ENCODE measurements at regions not wholly inside any gene's neighbourhood (a gene's known extent, or its start where the extent isn't known, plus 50 kb on each side); places are given as distances from the start of the nearest gene placed in this dataset.

DNA sequence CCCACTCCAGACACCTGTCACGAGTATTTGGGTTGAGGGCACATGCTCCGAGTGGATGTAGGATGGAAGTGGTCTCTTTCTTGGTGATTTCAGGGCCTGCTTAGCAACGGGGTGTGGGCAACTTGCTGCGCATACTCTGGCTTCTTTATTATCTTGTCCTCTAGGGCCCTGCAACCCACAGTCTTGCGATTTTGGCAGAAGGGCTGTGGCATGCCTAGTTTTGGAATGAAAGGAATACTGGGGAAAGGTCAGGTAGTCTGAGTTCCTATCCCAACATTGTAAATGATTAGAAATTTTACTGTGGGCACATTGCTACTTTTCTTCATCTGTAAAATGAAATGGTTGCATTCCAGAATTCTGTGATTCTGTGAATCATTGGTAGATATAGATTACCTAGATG is 74.3 kb downstream of the ACTBL2 start:
- Mint-ChIP-seq H3K4me1 (ENCODE audit: low read depth) (no peaks in the 10 kb centered on the region), H3K27ac (no peak overlapping the region), H3K4me3 (no peak overlapping the region), H3K27me3 (peaks cover 7% of the 10 kb centered on the region), H3K9me3 (no peaks in the 10 kb centered on the region), H3K36me3 (ENCODE audit: low read depth) (no peaks in the 10 kb centered on the region)
- no peak for DNase-seq

DNA sequence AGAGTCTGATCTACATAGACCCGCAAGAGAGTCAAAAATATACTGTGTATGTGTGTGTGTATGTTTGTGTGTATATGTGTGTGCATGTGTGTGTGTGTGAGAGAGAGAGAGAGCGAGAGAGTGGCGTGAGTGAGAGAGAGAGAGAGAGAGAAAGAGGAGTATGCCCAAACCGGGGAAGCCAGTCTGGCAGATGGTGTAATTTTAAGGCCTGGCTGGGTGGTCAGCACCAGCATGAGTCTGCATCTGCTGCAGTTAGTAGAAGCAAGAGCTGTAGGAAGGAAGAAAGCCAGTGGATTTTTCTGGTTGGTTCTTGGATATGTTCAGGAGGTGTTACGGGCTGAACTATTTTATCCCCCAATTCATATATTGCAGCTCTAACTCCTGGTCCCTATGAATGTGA is 75.2 kb downstream of the ACTBL2 start:
- Mint-ChIP-seq H3K4me3 (no peak overlapping the region), H3K9me3 (no peaks in the 10 kb centered on the region), H3K27ac (no peak overlapping the region), H3K4me1 (ENCODE audit: low read depth) (no peaks in the 10 kb centered on the region), H3K36me3 (ENCODE audit: low read depth) (no peaks in the 10 kb centered on the region), H3K27me3 (peaks cover 8% of the 10 kb centered on the region)
- DNase-seq, result no peak

DNA sequence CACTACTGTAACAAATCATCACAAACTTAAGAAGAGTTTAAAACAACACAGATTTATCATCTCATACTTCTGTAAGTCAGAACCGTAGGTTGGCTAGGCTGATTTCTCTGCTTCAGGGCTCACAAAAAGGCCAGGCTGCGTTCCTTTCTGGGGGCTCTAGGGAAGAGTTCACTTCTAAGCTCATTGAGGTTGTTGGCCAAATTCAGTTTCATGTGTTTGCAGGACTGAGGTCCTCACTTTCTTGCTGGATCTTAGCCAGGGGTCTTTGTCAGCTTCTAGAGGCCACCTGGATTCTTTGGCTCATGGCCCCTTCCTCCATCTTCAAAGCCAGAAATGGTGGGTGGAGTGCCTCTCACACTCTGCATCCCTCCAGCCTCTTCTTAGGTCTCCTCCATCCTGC is 76.0 kb downstream of the ACTBL2 start:
- no peak for DNase-seq
- no peaks in the 10 kb centered on the region for H3K9me3 Mint-ChIP-seq
- H3K27ac Mint-ChIP-seq, result no peak overlapping the region
- no peaks in the 10 kb centered on the region for H3K36me3 Mint-ChIP-seq (ENCODE audit: low read depth)
- peaks cover 8% of the 10 kb centered on the region for H3K27me3 Mint-ChIP-seq
- H3K4me1 Mint-ChIP-seq (ENCODE audit: low read depth), result no peaks in the 10 kb centered on the region
- H3K4me3 Mint-ChIP-seq, result no peak overlapping the region

GRCh38 chr5:57405984-57406383 is 76.6 kb downstream of the ACTBL2 start:
- no peak overlapping the region for H3K27ac Mint-ChIP-seq
- H3K27me3 Mint-ChIP-seq, result peaks cover 8% of the 10 kb centered on the region
- no peak for DNase-seq
- no peaks in the 10 kb centered on the region for H3K4me1 Mint-ChIP-seq (ENCODE audit: low read depth)
- no peaks in the 10 kb centered on the region for H3K36me3 Mint-ChIP-seq (ENCODE audit: low read depth)
- H3K9me3 Mint-ChIP-seq, result no peaks in the 10 kb centered on the region
- no peak overlapping the region for H3K4me3 Mint-ChIP-seq

GRCh38 chr5:57402761-57403160 is 79.8 kb downstream of the ACTBL2 start:
- no peak for DNase-seq
- no peak overlapping the region for H3K27ac Mint-ChIP-seq
- no peaks in the 10 kb centered on the region for H3K4me1 Mint-ChIP-seq (ENCODE audit: low read depth)
- H3K4me3 Mint-ChIP-seq, result no peak overlapping the region
- no peaks in the 10 kb centered on the region for H3K36me3 Mint-ChIP-seq (ENCODE audit: low read depth)
- H3K9me3 Mint-ChIP-seq, result no peaks in the 10 kb centered on the region
- peaks cover 13% of the 10 kb centered on the region for H3K27me3 Mint-ChIP-seq

GRCh38 chr5:57402348-57402747 is 80.3 kb downstream of the ACTBL2 start:
- H3K9me3 Mint-ChIP-seq, result no peaks in the 10 kb centered on the region
- no peak overlapping the region for H3K4me3 Mint-ChIP-seq
- no peak overlapping the region for H3K27ac Mint-ChIP-seq

DNA sequence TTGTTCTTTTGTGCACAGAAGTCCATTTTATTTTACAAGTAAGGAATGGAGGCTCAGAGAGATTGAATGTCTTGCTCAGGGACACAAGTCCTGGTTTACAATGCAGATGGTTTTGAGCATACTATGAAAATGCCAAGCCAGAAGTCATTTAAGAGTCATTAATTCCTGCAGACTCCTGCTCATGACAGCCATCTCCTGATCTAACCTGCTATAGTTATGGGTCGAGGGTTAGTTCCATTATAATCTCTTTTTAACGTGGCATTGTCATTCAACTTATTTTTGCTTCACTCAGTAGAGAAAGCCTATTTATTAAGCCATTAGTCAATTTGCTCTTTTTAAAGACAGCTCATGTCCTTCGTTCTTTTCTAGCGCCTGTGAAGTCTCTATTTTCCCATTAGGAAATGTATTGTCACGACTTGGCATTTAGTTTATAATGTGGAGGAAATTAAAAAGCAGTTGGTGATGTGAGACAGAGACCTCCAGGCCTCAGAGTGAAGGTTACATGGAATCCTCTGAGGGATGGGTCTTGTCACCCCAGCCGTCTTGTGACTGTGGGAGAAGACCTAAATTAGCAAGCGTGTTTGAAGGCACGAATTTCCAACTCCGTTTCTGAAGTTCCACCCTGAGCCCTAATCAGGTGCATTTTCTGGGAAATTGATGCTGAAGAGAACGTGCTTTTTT is 84.1 kb downstream of the ACTBL2 start:
- H3K27me3 Mint-ChIP-seq, result peaks cover 12% of the 10 kb centered on the region
- H3K36me3 Mint-ChIP-seq (ENCODE audit: low read depth), result no peaks in the 10 kb centered on the region
- no peak overlapping the region for H3K27ac Mint-ChIP-seq
- no peak overlapping the region for H3K4me3 Mint-ChIP-seq
- no peaks in the 10 kb centered on the region for H3K4me1 Mint-ChIP-seq (ENCODE audit: low read depth)
- no peak for DNase-seq
- H3K9me3 Mint-ChIP-seq, result no peaks in the 10 kb centered on the region

More at GRCh38 chr5:57402348-57402747, 80.3 kb downstream of the ACTBL2 start:
- H3K27me3 Mint-ChIP-seq, result peaks cover 13% of the 10 kb centered on the region
- no peaks in the 10 kb centered on the region for H3K4me1 Mint-ChIP-seq (ENCODE audit: low read depth)
- no peak for DNase-seq
- no peaks in the 10 kb centered on the region for H3K36me3 Mint-ChIP-seq (ENCODE audit: low read depth)

DNA sequence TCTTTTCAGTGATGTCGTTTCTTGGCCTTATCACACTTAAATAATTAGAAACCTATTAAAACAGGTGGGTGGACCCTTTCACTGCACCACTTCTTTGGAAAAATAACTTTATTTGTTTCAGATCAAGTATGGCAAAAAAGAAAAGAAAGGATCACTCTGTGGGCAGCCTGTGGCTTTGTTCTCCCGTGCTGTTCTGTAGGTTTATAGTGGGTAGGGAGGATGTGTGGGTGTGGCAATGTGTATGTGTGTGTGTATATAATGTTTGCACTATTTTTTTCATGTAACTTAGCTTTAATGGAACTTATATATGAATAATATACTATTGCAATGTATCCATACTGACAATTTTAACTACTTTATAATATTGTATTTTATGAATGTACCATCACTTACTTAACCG is 85.9 kb downstream of the ACTBL2 start:
- H3K27ac Mint-ChIP-seq, result no peak overlapping the region
- no peak overlapping the region for H3K4me3 Mint-ChIP-seq
- no peaks in the 10 kb centered on the region for H3K9me3 Mint-ChIP-seq
- H3K4me1 Mint-ChIP-seq (ENCODE audit: low read depth), result no peaks in the 10 kb centered on the region
- no peak for DNase-seq
- H3K27me3 Mint-ChIP-seq, result peaks cover 8% of the 10 kb centered on the region
- no peaks in the 10 kb centered on the region for H3K36me3 Mint-ChIP-seq (ENCODE audit: low read depth)

DNA sequence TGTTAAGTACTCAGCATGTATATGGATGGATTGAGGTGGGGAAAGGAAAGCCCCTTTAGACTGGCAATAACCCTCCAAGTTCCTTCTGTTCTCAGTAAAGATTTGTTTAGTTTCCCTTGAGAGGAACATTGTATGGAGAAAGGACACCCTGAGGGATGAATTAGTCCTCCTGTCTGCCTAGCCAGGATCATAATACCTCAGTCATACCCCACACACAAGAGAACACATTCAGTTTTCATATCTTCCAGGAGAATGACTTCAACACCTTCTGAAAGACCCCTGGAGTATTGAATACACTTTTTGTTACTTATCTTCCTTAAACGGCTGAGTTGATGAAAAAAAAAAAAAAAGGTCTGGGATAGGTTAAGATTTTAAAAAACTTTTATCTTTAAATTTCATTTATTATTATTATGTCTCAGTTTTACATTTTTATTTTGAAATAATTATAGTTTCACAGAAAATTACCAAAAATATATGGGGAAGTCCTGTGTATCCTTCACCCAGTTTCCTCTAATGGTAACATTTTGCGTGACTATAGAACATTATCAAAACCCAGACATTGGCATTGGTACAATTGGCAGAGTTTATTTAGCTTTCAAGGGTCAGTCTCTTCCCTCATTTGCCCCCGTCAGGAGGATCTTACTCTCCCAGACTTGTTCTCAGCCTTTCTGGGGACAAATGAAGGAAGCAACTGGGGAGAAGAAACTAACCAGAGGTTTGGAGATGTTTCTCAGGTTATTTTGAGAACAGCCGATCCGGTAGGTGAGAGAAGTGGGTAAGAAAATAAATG is 88.0 kb downstream of the ACTBL2 start:
- Mint-ChIP-seq H3K36me3 (ENCODE audit: low read depth) (no peaks in the 10 kb centered on the region), H3K4me1 (ENCODE audit: low read depth) (no peaks in the 10 kb centered on the region), H3K4me3 (no peak overlapping the region), H3K27ac (no peak overlapping the region), H3K27me3 (peaks cover 4% of the 10 kb centered on the region), H3K9me3 (peaks cover 1% of the 10 kb centered on the region)
- no peak for DNase-seq

GRCh38 chr5:57386958-57387357 is 95.7 kb downstream of the ACTBL2 start:
- no peak for DNase-seq
- H3K9me3 Mint-ChIP-seq, result peaks cover 1% of the 10 kb centered on the region
- H3K36me3 Mint-ChIP-seq (ENCODE audit: low read depth), result no peaks in the 10 kb centered on the region
- H3K4me1 Mint-ChIP-seq (ENCODE audit: low read depth), result peaks cover 12% of the 10 kb centered on the region
- no peak overlapping the region for H3K4me3 Mint-ChIP-seq
- H3K27ac Mint-ChIP-seq, result no peak overlapping the region
- H3K27me3 Mint-ChIP-seq, result peaks cover 3% of the 10 kb centered on the region

GRCh38 chr5:57383093-57383861 is 99.3 kb downstream of the ACTBL2 start:
- Mint-ChIP-seq H3K9me3 (no peaks in the 10 kb centered on the region), H3K4me3 (no peak overlapping the region), H3K4me1 (ENCODE audit: low read depth) (peaks cover 12% of the 10 kb centered on the region), H3K36me3 (ENCODE audit: low read depth) (no peaks in the 10 kb centered on the region), H3K27me3 (peaks cover 7% of the 10 kb centered on the region), H3K27ac (peak overlapping the region; percentile 51)
- DNase-seq, result no peak

DNA sequence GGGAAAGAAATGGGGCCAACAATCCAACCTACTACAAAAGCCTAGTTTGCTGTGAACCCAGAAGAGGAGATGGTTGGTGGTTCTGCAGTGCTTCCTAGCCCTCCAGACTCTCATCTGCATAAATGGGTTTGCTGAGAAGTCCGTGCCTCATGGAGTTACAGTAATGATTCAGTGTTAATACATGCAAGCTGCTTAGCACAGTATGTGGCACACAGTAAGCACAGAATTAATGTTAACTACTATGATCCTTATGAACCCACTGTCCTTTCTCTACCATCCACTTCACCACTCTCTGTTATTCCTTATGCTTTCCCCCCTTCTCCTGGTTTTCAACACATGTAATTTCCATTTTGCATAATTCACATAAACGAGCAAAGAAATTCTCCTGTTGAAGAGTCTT is 100.0 kb downstream of the ACTBL2 start:
- Mint-ChIP-seq H3K4me3 (no peak overlapping the region), H3K36me3 (ENCODE audit: low read depth) (no peaks in the 10 kb centered on the region), H3K4me1 (ENCODE audit: low read depth) (peaks cover 12% of the 10 kb centered on the region), H3K9me3 (no peaks in the 10 kb centered on the region), H3K27me3 (peaks cover 7% of the 10 kb centered on the region), H3K27ac (no peak overlapping the region)
- no peak for DNase-seq

DNA sequence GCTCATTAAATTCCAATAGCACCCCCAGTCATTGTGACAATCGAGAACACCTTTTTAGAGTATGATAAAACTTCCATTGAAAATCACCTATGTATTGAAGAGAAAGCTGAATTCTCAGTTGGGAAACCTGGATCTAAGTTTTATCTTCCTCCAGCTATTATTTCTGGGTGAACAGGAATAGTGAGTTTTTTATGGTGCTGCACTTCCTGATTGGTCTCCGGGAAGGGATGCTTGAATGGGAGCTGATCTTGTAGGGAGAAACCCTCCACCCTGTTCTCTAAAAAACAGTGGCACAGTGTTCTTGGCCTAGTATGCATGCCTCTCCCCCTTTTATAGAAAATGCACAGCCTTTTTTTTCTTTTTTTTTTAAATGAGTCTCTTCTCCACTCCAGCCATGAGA is 112.2 kb downstream of the ACTBL2 start:
- H3K9me3 Mint-ChIP-seq, result no peaks in the 10 kb centered on the region
- no peak overlapping the region for H3K27ac Mint-ChIP-seq
- DNase-seq, result no peak
- peaks cover 14% of the 10 kb centered on the region for H3K27me3 Mint-ChIP-seq
- H3K4me1 Mint-ChIP-seq (ENCODE audit: low read depth), result no peaks in the 10 kb centered on the region
- H3K36me3 Mint-ChIP-seq (ENCODE audit: low read depth), result no peaks in the 10 kb centered on the region
- no peak overlapping the region for H3K4me3 Mint-ChIP-seq

DNA sequence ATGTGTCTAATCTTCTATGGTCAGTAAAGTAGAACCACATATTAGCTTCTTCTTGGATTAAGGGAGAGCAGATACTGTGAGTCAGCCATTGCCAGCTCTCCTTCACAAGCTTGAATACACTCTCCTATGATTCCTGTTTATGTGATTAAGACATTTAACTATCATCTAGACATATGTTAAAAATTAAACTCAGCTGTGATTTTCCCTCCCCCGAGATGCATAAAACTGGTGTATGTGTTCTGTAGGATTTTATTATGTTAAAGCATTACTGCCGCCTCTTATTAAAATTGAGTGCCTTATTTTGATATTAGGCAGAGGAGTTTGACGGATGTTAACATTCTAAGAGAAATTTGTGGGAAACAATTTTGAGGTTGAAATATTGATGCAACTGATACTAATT is 114.6 kb downstream of the ACTBL2 start:
- H3K27ac Mint-ChIP-seq, result no peak overlapping the region
- H3K36me3 Mint-ChIP-seq (ENCODE audit: low read depth), result no peaks in the 10 kb centered on the region
- H3K27me3 Mint-ChIP-seq, result peaks cover 12% of the 10 kb centered on the region

DNA sequence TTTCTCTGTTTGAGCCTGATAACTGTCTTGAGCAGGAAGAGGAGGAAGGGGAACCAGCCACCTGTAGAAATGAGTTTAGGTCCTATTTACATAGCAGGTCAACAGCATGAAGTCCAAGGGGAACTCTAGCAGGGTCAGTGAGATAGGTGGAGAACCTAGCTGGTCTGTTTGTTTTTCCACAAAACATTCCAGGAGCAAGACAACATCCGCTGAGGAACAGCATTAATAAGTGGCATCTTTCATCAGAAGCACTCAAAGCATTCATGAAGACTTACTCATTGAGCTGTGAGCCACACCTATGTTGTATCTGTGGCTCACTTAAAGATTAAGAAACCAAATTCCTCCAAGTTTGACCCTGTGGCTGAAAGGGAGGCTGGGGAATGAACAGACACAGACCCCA is 115.9 kb downstream of the ACTBL2 start:
- no peak overlapping the region for H3K4me3 Mint-ChIP-seq
- H3K36me3 Mint-ChIP-seq (ENCODE audit: low read depth), result no peaks in the 10 kb centered on the region
- H3K9me3 Mint-ChIP-seq, result no peaks in the 10 kb centered on the region
- no peaks in the 10 kb centered on the region for H3K4me1 Mint-ChIP-seq (ENCODE audit: low read depth)
- no peak overlapping the region for H3K27ac Mint-ChIP-seq
- no peak for DNase-seq
- peaks cover 8% of the 10 kb centered on the region for H3K27me3 Mint-ChIP-seq

More for the DNA sequence above, 114.6 kb downstream of the ACTBL2 start:
- no peak for DNase-seq
- H3K4me3 Mint-ChIP-seq, result no peak overlapping the region
- H3K9me3 Mint-ChIP-seq, result no peaks in the 10 kb centered on the region
- no peaks in the 10 kb centered on the region for H3K4me1 Mint-ChIP-seq (ENCODE audit: low read depth)
